ENCODE measurements at regions not wholly inside any gene's neighbourhood (a gene's known extent, or its start where the extent isn't known, plus 50 kb on each side); places are given as distances from the start of the nearest gene placed in this dataset.
A peak's percentile ranks its signal among the peaks of the same experiment; 100 is the strongest.

DNA sequence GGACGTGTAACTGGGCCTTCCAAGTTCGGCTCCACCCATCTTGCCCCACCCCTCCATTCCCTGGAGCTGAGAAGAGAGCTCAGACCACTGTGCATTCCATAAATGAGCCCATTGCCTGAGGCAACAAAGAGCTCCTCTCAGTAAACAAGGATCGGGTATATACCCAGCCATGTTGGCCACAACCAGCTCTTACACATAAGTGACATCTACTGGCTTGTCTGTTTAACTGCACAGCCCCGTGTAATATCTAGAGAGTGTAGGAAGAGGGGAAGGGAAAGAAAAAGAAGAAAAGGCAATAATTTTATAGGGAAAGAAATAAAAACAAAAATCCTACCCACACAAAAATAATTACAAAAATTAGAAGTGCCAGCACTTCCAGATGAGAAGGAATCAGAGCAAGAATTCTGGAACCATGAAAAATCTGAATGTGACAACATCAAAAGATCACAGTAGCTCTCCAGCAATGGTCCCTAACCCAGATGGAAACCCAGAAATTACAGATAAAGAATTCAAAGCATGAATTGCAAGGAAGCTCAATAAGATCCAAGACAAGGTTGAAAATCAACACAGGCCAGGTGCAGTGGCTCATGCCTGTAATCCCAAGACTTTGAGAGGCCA is 308.1 kb downstream of the RPAP3 start:
- H3K27ac ChIP-seq (ENCODE audit: extremely low read length, insufficient read depth, low read length) = no peak overlapping the region
- POLR2A ChIA-PET = interaction anchor here (0.5 kb wide), 1 partner anchor 434 kb away, joined by 3 read pairs; no protein-coding TSS in a partner anchor
- FAIRE-seq = no peak

More for the DNA sequence above, 308.1 kb downstream of the RPAP3 start:
- no peak overlapping the region for H2AFZ ChIP-seq (ENCODE audit: low read length)
- in situ Hi-C loops (cut with HindIII; ENCODE audit: extremely low pct_ligation_motif_present, low pct_unique_long_range_greater_than_20kb) = no loop called here
- H3K4me3 ChIP-seq (replicated peaks in 1 of 3; ENCODE audit: insufficient read depth in 1 of 3, low read depth in 2 of 3, low read length in 3 of 3) = no peak overlapping the region
- H3K79me2 ChIP-seq (ENCODE audit: insufficient read depth, low read length) = no peaks in the 10 kb centered on the region
- CTCF ChIA-PET (ENCODE audit: low intra/inter-chr PET ratio, low total read pairs) = interaction anchor here (0.7 kb wide), 1 partner anchor 365 kb away, joined by 4 read pairs; no protein-coding TSS in a partner anchor
- DNase-seq (ENCODE audit: low spot score) (peak; percentile 36), ATAC-seq (peak; percentile 94)
- no TSS peak for BruUV-seq (replicated peaks)
- intact Hi-C loops (cut with micrococcal nuclease; ENCODE audit: unreplicated experiment) = loop anchor here (2.0 kb wide), 1 partner anchor 365 kb away; no protein-coding TSS in a partner anchor
- H3K27me3 ChIP-seq (ENCODE audit: control insufficient read depth in 1 of 2, insufficient read depth in 2 of 2, low read length in 2 of 2) = no peaks in the 10 kb centered on the region; a peak in 1 of 5 replicates
- 3% methylated on average over 4 of the region's 4 CpGs for WGBS (ENCODE audit: low lambda C conversion rate)
- no peaks in the 10 kb centered on the region for H3K36me3 ChIP-seq (replicated peaks in 1 of 2; ENCODE audit: control insufficient read depth in 1 of 2, insufficient read depth in 2 of 2, low read length in 2 of 2)
- H4K20me1 ChIP-seq (ENCODE audit: insufficient read depth, low read length) = no peaks in the 10 kb centered on the region
- TF ChIP-seq ZFP1 (CRISPR knock-in tag; IDR thresholded peaks at IDR 0.05) = peak; percentile 96
- TF ChIP-seq E2F1 (CRISPR knock-in tag; IDR thresholded peaks at IDR 0.05) = no peak
- no peak for TF ChIP-seq FOXA1 (IDR thresholded peaks at IDR 0.05)
- TF ChIP-seq FOXA1 (CRISPR knock-in tag; IDR thresholded peaks at IDR 0.05) = peak; percentile 70
- TF ChIP-seq STAG1 (CRISPR knock-in tag; IDR thresholded peaks at IDR 0.05) = peak; percentile 61
- TF ChIP-seq NBN (conservative IDR thresholded peaks at IDR 0.05) = no peak
- peak; percentile 19; the same call in 1 of the 2 replicates for TF ChIP-seq RAD21 (CRISPR knock-in tag; IDR thresholded peaks at IDR 0.05)
- TF ChIP-seq FOXA3 (CRISPR knock-in tag; IDR thresholded peaks at IDR 0.05) = peak; percentile 45; the same call in 1 of the 2 replicates
- TF ChIP-seq ZNF337 (CRISPR knock-in tag; IDR thresholded peaks at IDR 0.05; ENCODE audit: borderline replicate concordance, low read depth) = no peak
- TF ChIP-seq, protein P1, sequence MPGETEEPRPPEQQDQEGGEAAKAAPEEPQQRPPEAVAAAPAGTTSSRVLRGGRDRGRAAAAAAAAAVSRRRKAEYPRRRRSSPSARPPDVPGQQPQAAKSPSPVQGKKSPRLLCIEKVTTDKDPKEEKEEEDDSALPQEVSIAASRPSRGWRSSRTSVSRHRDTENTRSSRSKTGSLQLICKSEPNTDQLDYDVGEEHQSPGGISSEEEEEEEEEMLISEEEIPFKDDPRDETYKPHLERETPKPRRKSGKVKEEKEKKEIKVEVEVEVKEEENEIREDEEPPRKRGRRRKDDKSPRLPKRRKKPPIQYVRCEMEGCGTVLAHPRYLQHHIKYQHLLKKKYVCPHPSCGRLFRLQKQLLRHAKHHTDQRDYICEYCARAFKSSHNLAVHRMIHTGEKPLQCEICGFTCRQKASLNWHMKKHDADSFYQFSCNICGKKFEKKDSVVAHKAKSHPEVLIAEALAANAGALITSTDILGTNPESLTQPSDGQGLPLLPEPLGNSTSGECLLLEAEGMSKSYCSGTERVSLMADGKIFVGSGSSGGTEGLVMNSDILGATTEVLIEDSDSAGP (CRISPR knock-in tag; IDR thresholded peaks at IDR 0.05; ENCODE audit: borderline replicate concordance) = no peak
- TF ChIP-seq, protein P2, sequence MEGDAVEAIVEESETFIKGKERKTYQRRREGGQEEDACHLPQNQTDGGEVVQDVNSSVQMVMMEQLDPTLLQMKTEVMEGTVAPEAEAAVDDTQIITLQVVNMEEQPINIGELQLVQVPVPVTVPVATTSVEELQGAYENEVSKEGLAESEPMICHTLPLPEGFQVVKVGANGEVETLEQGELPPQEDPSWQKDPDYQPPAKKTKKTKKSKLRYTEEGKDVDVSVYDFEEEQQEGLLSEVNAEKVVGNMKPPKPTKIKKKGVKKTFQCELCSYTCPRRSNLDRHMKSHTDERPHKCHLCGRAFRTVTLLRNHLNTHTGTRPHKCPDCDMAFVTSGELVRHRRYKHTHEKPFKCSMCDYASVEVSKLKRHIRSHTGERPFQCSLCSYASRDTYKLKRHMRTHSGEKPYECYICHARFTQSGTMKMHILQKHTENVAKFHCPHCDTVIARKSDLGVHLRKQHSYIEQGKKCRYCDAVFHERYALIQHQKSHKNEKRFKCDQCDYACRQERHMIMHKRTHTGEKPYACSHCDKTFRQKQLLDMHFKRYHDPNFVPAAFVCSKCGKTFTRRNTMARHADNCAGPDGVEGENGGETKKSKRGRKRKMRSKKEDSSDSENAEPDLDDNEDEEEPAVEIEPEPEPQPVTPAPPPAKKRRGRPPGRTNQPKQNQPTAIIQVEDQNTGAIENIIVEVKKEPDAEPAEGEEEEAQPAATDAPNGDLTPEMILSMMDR (CRISPR knock-in tag; IDR thresholded peaks at IDR 0.05) = peak; percentile 55
- TF ChIP-seq ZNF629 (CRISPR knock-in tag; conservative IDR thresholded peaks at IDR 0.05) = 0 out of 2 replicates have a peak, but pooled peaks have one; percentile 31
- TF ChIP-seq, protein P3, sequence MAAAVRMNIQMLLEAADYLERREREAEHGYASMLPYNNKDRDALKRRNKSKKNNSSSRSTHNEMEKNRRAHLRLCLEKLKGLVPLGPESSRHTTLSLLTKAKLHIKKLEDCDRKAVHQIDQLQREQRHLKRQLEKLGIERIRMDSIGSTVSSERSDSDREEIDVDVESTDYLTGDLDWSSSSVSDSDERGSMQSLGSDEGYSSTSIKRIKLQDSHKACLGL (CRISPR knock-in tag; IDR thresholded peaks at IDR 0.05) = no peak
- TF ChIP-seq ZNF12 (CRISPR knock-in tag; IDR thresholded peaks at IDR 0.05) = 0 out of 2 replicates have a peak, but pooled peaks have one; percentile 25
- no peak for TF ChIP-seq UBTF (CRISPR knock-in tag; IDR thresholded peaks at IDR 0.05)
- TF ChIP-seq CENPX (CRISPR knock-in tag; IDR thresholded peaks at IDR 0.05) = no peak
- no peak overlapping the region for H3K4me2 ChIP-seq (ENCODE audit: low read depth, low read length)
- H3K9ac ChIP-seq (ENCODE audit: insufficient read depth, low read depth, low read length) = no peak overlapping the region
- H3K4me1 ChIP-seq (ENCODE audit: insufficient read depth, low read length) = no peaks in the 10 kb centered on the region
- H3K9me3 ChIP-seq (ENCODE audit: low read length) = peaks cover 9% of the 10 kb centered on the region; the same call in 1 of the 2 replicates

Data from HepG2 (cell line).